DND-41 (cell line): ENCODE measurements at regions not wholly inside any gene's neighbourhood (a gene's known extent, or its start where the extent isn't known, plus 50 kb on each side); places are given as distances from the start of the nearest gene placed in this dataset.

ENCODE experiments used
- EZH2 ChIP-seq: IDR thresholded peaks from 3 replicates; pipeline ENCODE4 v1.6.1; 2012; ENCODE audit warnings: borderline replicate concordance, low read depth, mild to moderate bottlenecking, moderate library complexity, low read length, inconsistent platforms; ENCODE audit not compliant: severe bottlenecking
- TF ChIP-seq, protein P1 (sequence below): IDR thresholded peaks from 2 replicates; pipeline ENCODE4 v1.5.1; 2012; ENCODE audit warnings: borderline replicate concordance, low read length, moderate library complexity, mild to moderate bottlenecking; ENCODE audit not compliant: poor library complexity, severe bottlenecking; ENCODE audit errors: extremely low read depth

DNA sequence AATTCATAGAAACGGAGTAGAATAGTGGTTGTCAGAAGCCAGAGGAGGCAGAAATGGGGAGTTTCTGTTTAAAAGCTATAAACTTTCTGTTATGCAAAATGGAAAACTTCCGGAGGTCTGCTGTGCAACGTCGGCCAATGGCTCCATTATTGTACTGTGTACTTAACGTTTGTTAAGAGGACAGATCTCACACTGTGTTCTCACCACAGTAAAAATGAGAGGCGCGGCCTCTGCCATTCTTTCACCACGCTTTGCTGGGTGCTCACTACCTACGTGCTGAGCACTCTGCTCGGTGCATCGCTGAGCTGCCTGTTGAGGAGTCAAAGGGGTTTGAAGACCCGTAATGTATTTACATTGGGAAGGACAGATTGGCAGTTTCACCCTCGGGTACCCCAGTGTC lies 218.8 kb upstream of the B3GAT1 start:
- TF ChIP-seq, protein P1, sequence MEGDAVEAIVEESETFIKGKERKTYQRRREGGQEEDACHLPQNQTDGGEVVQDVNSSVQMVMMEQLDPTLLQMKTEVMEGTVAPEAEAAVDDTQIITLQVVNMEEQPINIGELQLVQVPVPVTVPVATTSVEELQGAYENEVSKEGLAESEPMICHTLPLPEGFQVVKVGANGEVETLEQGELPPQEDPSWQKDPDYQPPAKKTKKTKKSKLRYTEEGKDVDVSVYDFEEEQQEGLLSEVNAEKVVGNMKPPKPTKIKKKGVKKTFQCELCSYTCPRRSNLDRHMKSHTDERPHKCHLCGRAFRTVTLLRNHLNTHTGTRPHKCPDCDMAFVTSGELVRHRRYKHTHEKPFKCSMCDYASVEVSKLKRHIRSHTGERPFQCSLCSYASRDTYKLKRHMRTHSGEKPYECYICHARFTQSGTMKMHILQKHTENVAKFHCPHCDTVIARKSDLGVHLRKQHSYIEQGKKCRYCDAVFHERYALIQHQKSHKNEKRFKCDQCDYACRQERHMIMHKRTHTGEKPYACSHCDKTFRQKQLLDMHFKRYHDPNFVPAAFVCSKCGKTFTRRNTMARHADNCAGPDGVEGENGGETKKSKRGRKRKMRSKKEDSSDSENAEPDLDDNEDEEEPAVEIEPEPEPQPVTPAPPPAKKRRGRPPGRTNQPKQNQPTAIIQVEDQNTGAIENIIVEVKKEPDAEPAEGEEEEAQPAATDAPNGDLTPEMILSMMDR = no peak
- TF ChIP-seq EZH2 = no peak
